ENCODE measurements at regions not wholly inside any gene's neighbourhood (a gene's known extent, or its start where the extent isn't known, plus 50 kb on each side); places are given as distances from the start of the nearest gene placed in this dataset.

- 93% methylated on average over 3 of the region's 3 CpGs; no CpG with 5 or more reads in 1 of the 2 experiments for WGBS, 2 experiments (ENCODE audit: extremely low coverage in 1 of 2, insufficient coverage in 1 of 2, insufficient read length in 1 of 2, insufficient replicate concordance in 2 of 2, low coverage in 1 of 2, low lambda C conversion rate in 2 of 2, missing lambda C conversion rate in 1 of 2)
- Histone ChIP-seq H3K4me2 (ENCODE audit: insufficient read depth in 1 of 2, low read depth in 2 of 2, low read length in 2 of 2) (no peak overlapping the region), H2BK5ac (ENCODE audit: low read depth, low read length) (no peak overlapping the region), H3K9ac (replicated peaks in 1 of 4; ENCODE audit: extremely low read depth in 1 of 4, low read depth in 3 of 4, low read length in 3 of 4) (no peak overlapping the region), H3K27ac (ENCODE audit: low read depth, low read length) (no peak overlapping the region), H3K14ac (ENCODE audit: insufficient read length) (no peak overlapping the region), H2BK20ac (ENCODE audit: low read length) (no peak overlapping the region), H4K91ac (replicated peaks; ENCODE audit: insufficient read length, low read length) (no peak overlapping the region), H2BK15ac (ENCODE audit: low read length) (no peak overlapping the region), H2AK5ac (ENCODE audit: low read depth, low read length) (no peak overlapping the region), H3K36me3 (ENCODE audit: control insufficient read depth in 2 of 4, insufficient read depth in 4 of 4, low read length in 3 of 4) (no peaks in the 10 kb centered on the region), H3K4ac (replicated peaks; ENCODE audit: insufficient read length, low read depth, low read length) (no peak overlapping the region), H4K5ac (ENCODE audit: insufficient read length, low read depth, low read length) (no peak overlapping the region), H3K56ac (replicated peaks; ENCODE audit: insufficient read length, low read depth, low read length) (no peak overlapping the region), H3K23ac (ENCODE audit: insufficient read length) (no peak overlapping the region), H3K79me2 (ENCODE audit: control insufficient read depth in 1 of 2, insufficient read depth in 2 of 2, low read length in 2 of 2) (no peaks in the 10 kb centered on the region), H3K4me1 (replicated peaks in 1 of 4; ENCODE audit: control insufficient read depth in 3 of 4, insufficient read depth in 4 of 4, low read length in 3 of 4) (no peaks in the 10 kb centered on the region), H3K18ac (ENCODE audit: extremely low read depth, low read length) (no peak overlapping the region), H2BK120ac (replicated peaks; ENCODE audit: low read depth, low read length) (no peak overlapping the region), H2BK12ac (ENCODE audit: low read depth, low read length) (no peak overlapping the region), H3K4me3 (ENCODE audit: extremely low read depth in 1 of 4, insufficient read depth in 2 of 4, low read depth in 3 of 4, low read length in 4 of 4) (no peak overlapping the region), H3K9me3 (ENCODE audit: insufficient read depth in 2 of 2, low read depth in 1 of 2, low read length in 1 of 2) (peaks cover 0 to 3% of the 10 kb centered on the region in 2 experiments; a peak in 1 of 4 replicates), H3K23me2 (ENCODE audit: low read depth, low read length) (no peaks in the 10 kb centered on the region; the same call in 1 of the 2 replicates), H2AFZ (ENCODE audit: low read length) (0 out of 2 replicates have a peak overlapping the region, but pooled peaks have one; percentile 64), H3K27me3 (replicated peaks in 1 of 4; ENCODE audit: control insufficient read depth in 3 of 4, extremely low read depth in 1 of 4, insufficient read depth in 3 of 4, low read length in 3 of 4) (no peaks in the 10 kb centered on the region), H4K8ac (ENCODE audit: extremely low read depth, insufficient read depth, low read length) (no peak overlapping the region), H4K20me1 (replicated peaks in 1 of 2; ENCODE audit: control insufficient read depth in 1 of 2, insufficient read depth in 2 of 2, low read length in 2 of 2) (no peaks in the 10 kb centered on the region), H3K79me1 (ENCODE audit: low read depth, low read length) (no peaks in the 10 kb centered on the region)
- CTCF ChIA-PET (ENCODE audit: partially characterized antibody): interaction anchor here (0.9 kb wide), 1 partner anchor 9 kb away, joined by 4 read pairs; no protein-coding TSS in a partner anchor
- no peak for TF ChIP-seq TCF12 (IDR thresholded peaks at IDR 0.05; ENCODE audit: low read depth, low read length)
- TF ChIP-seq MAFK (IDR thresholded peaks at IDR 0.05; ENCODE audit: low read depth, low read length): no peak
- no peak for TF ChIP-seq RBBP5 (IDR thresholded peaks at IDR 0.05; ENCODE audit: borderline replicate concordance, low read depth, low read length)
- TF ChIP-seq SUZ12 (IDR thresholded peaks at IDR 0.05; ENCODE audit: low read length): no peak
- no peak for TF ChIP-seq RFX5 (IDR thresholded peaks at IDR 0.05; ENCODE audit: borderline replicate concordance, low read depth, low read length)
- TF ChIP-seq SP2 (IDR thresholded peaks at IDR 0.05; ENCODE audit: low read length): no peak
- TF ChIP-seq POU5F1 (IDR thresholded peaks at IDR 0.05; ENCODE audit: low read depth, low read length): no peak
- no peak for TF ChIP-seq RAD21 (IDR thresholded peaks at IDR 0.05 in 1 of 2, conservative IDR thresholded peaks at IDR 0.05 in 1 of 2; ENCODE audit: low read depth in 2 of 2, low read length in 2 of 2)
- TF ChIP-seq GTF2F1 (IDR thresholded peaks at IDR 0.05; ENCODE audit: borderline replicate concordance, low read depth, low read length): no peak
- no peak for TF ChIP-seq SIN3A (conservative IDR thresholded peaks at IDR 0.05 in 1 of 2, IDR thresholded peaks at IDR 0.05 in 1 of 2; ENCODE audit: low read depth in 1 of 2, low read length in 2 of 2)
- no peak for TF ChIP-seq TBP (IDR thresholded peaks at IDR 0.05; ENCODE audit: low read depth, low read length)
- no peak for TF ChIP-seq JUN (IDR thresholded peaks at IDR 0.05; ENCODE audit: low read depth, low read length)
- DNase-seq (ENCODE audit: low read depth in 1 of 2, low spot score in 2 of 2): no peak
- no peak for FAIRE-seq
- POLR2A ChIA-PET (ENCODE audit: partially characterized antibody): no interaction called here
Observed at GRCh38 chr9:106632621-106633020, 230.3 kb upstream of the ZNF462 start.

All from H1 (cell line).